ENCODE measurements at regions not wholly inside any gene's neighbourhood (a gene's known extent, or its start where the extent isn't known, plus 50 kb on each side); places are given as distances from the start of the nearest gene placed in this dataset.
"Not testable (repeated sequence)": the region's sequence is repeated elsewhere in the genome, so short reads cannot be mapped to it uniquely, and the experiment has no call there.

- DNase-seq (ENCODE audit: insufficient read length, low spot score) (no peak), FAIRE-seq (no peak)
These were observed 123.2 kb upstream of the RAP2B start for GRCh38 chr3:153038779-153039178.

GRCh38 chr3:153041181-153041580, 120.8 kb upstream of the RAP2B start:
- TF ChIP-seq POLR2A (IDR thresholded peaks at IDR 0.05; ENCODE audit: low read depth, low read length), result no peak
- no peak for TF ChIP-seq POLR2AphosphoS5 (IDR thresholded peaks at IDR 0.05; ENCODE audit: low read depth, low read length)
- no peak for TF ChIP-seq POU2F2 (IDR thresholded peaks at IDR 0.05; ENCODE audit: low read depth, low read length)
- TF ChIP-seq PAX5 (IDR thresholded peaks at IDR 0.05; ENCODE audit: insufficient read depth, low read length, severe bottlenecking), result no peak
- no peak for TF ChIP-seq SPI1 (IDR thresholded peaks at IDR 0.05; ENCODE audit: low read depth, low read length)
- TF ChIP-seq TAF1 (IDR thresholded peaks at IDR 0.05; ENCODE audit: low read depth, low read length), result no peak
- DNase-seq (ENCODE audit: insufficient read length, low spot score) (no peak), FAIRE-seq (peak; percentile 33)

More at GRCh38 chr3:153038779-153039178, 123.2 kb upstream of the RAP2B start:
- TF ChIP-seq SPI1 (IDR thresholded peaks at IDR 0.05; ENCODE audit: low read depth, low read length) (no peak), TAF1 (IDR thresholded peaks at IDR 0.05; ENCODE audit: low read depth, low read length) (no peak), POLR2AphosphoS5 (IDR thresholded peaks at IDR 0.05; ENCODE audit: low read depth, low read length) (no peak), POU2F2 (IDR thresholded peaks at IDR 0.05; ENCODE audit: low read depth, low read length) (no peak), POLR2A (IDR thresholded peaks at IDR 0.05; ENCODE audit: low read depth, low read length) (no peak), PAX5 (IDR thresholded peaks at IDR 0.05; ENCODE audit: insufficient read depth, low read length, severe bottlenecking) (no peak)

GRCh38 chr3:153042088-153042487, 119.9 kb upstream of the RAP2B start:
- TF ChIP-seq TAF1 (IDR thresholded peaks at IDR 0.05; ENCODE audit: low read depth, low read length) (no peak), POU2F2 (IDR thresholded peaks at IDR 0.05; ENCODE audit: low read depth, low read length) (no peak), POLR2A (IDR thresholded peaks at IDR 0.05; ENCODE audit: low read depth, low read length) (no peak), PAX5 (IDR thresholded peaks at IDR 0.05; ENCODE audit: insufficient read depth, low read length, severe bottlenecking) (no peak), POLR2AphosphoS5 (IDR thresholded peaks at IDR 0.05; ENCODE audit: low read depth, low read length) (no peak), SPI1 (IDR thresholded peaks at IDR 0.05; ENCODE audit: low read depth, low read length) (no peak)
- peak; percentile 28 for FAIRE-seq

DNA sequence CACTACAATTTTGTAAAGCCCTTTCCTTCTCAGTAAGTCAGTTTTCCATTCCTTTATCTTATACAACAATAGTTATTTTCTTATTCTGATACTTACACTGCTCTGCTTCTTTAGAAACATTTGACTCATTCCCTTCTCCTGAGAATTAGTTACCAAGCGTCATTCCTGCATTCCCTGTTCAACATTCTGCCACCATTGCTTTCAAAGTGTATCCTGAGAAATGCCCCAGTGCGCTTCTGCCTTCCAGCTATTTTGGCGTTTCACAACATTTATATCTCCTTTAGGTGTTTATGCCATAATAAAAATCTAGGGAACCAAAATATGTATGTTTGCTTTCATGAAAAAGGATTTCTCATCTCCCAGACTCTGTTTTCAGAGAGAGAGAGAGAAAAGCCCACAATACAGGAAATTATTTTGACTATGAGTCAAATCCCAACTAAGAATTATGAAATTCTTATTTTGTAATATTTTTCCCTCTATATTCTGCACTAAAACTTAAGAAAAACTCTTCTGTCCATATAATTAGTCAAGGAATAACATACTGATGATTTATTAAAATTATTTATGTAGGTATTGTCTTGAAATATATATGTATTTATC, 118.2 kb upstream of the RAP2B start:
- no peak for DNase-seq (ENCODE audit: insufficient read length, low spot score)
- no peak for TF ChIP-seq PAX5 (IDR thresholded peaks at IDR 0.05; ENCODE audit: insufficient read depth, low read length, severe bottlenecking)
- TF ChIP-seq POU2F2 (IDR thresholded peaks at IDR 0.05; ENCODE audit: low read depth, low read length), result no peak
- TF ChIP-seq POLR2AphosphoS5 (IDR thresholded peaks at IDR 0.05; ENCODE audit: low read depth, low read length), result no peak
- TF ChIP-seq POLR2A (IDR thresholded peaks at IDR 0.05; ENCODE audit: low read depth, low read length), result no peak
- no peak for TF ChIP-seq SPI1 (IDR thresholded peaks at IDR 0.05; ENCODE audit: low read depth, low read length)
- no peak for TF ChIP-seq TAF1 (IDR thresholded peaks at IDR 0.05; ENCODE audit: low read depth, low read length)
- no peak for FAIRE-seq

More at GRCh38 chr3:153042088-153042487, 119.9 kb upstream of the RAP2B start:
- DNase-seq (ENCODE audit: insufficient read length, low spot score), result no peak

DNA sequence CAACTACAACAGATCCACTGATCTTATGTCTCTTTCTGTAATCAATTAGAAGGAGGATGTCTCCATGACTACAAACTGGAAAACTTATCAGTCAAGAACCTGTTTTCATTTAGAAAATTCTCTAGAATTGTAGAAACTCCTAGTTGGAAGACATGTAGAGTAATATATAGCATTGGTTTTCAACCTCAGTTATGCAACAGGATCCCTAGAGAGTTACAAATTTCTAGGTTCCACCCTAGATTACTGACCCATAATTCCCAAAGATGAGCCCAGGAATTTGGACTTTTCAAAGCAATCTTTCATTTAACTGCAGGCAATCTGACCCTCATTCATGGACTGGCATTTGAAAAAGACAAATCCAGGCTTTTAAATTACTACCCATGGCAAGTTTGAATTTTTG, 116.9 kb upstream of the RAP2B start:
- FAIRE-seq, result no peak
- DNase-seq (ENCODE audit: insufficient read length, low spot score), result no peak
- TF ChIP-seq POLR2A (IDR thresholded peaks at IDR 0.05; ENCODE audit: low read depth, low read length), result no peak
- TF ChIP-seq PAX5 (IDR thresholded peaks at IDR 0.05; ENCODE audit: insufficient read depth, low read length, severe bottlenecking), result no peak
- no peak for TF ChIP-seq POLR2AphosphoS5 (IDR thresholded peaks at IDR 0.05; ENCODE audit: low read depth, low read length)
- TF ChIP-seq SPI1 (IDR thresholded peaks at IDR 0.05; ENCODE audit: low read depth, low read length), result no peak
- no peak for TF ChIP-seq TAF1 (IDR thresholded peaks at IDR 0.05; ENCODE audit: low read depth, low read length)
- TF ChIP-seq POU2F2 (IDR thresholded peaks at IDR 0.05; ENCODE audit: low read depth, low read length), result no peak

GRCh38 chr3:153050978-153051377, 111.0 kb upstream of the RAP2B start:
- FAIRE-seq (no peak), DNase-seq (ENCODE audit: insufficient read length, low spot score) (no peak)
- TF ChIP-seq TAF1 (IDR thresholded peaks at IDR 0.05; ENCODE audit: low read depth, low read length), result no peak
- no peak for TF ChIP-seq PAX5 (IDR thresholded peaks at IDR 0.05; ENCODE audit: insufficient read depth, low read length, severe bottlenecking)
- no peak for TF ChIP-seq POLR2A (IDR thresholded peaks at IDR 0.05; ENCODE audit: low read depth, low read length)
- TF ChIP-seq POLR2AphosphoS5 (IDR thresholded peaks at IDR 0.05; ENCODE audit: low read depth, low read length), result no peak
- TF ChIP-seq POU2F2 (IDR thresholded peaks at IDR 0.05; ENCODE audit: low read depth, low read length), result no peak
- no peak for TF ChIP-seq SPI1 (IDR thresholded peaks at IDR 0.05; ENCODE audit: low read depth, low read length)

DNA sequence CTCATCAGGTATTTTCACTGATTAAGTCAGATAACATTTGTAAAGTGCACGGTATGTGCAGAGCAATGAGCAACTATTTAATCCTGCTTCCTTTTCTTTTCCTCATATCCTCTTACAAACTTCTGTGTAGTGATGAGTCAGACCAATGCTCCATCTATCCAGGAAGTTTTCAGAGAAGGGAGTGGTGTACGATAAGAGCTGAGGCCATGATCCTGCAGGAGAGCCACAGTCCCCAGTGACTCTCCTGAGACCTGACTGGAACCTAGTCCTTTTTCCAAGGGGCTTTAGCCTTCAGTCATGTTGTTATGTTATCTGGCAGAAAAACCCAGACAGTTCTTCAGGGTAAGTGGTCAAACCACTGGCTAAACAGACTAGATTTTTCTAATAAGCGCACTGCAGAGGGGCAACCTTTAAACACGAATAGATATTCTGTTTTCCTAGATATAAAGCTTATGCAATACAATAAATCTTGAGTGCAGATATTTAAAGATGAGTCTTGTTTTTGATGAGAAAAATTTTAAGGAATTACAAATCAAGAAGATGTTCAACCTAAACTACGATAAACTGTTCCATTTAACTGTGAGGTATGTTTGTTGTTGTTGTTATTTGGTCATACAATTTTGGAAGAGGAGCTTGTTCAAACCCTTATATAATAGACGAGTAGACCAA, 110.5 kb upstream of the RAP2B start:
- TF ChIP-seq POLR2AphosphoS5 (IDR thresholded peaks at IDR 0.05; ENCODE audit: low read depth, low read length), result no peak
- no peak for TF ChIP-seq POU2F2 (IDR thresholded peaks at IDR 0.05; ENCODE audit: low read depth, low read length)
- FAIRE-seq, result no peak

GRCh38 chr3:153052096-153052460, 109.9 kb upstream of the RAP2B start:
- DNase-seq (ENCODE audit: insufficient read length, low spot score), result no peak
- FAIRE-seq, result no peak
- TF ChIP-seq TAF1 (IDR thresholded peaks at IDR 0.05; ENCODE audit: low read depth, low read length) (no peak), POLR2AphosphoS5 (IDR thresholded peaks at IDR 0.05; ENCODE audit: low read depth, low read length) (no peak), PAX5 (IDR thresholded peaks at IDR 0.05; ENCODE audit: insufficient read depth, low read length, severe bottlenecking) (no peak), SPI1 (IDR thresholded peaks at IDR 0.05; ENCODE audit: low read depth, low read length) (no peak), POU2F2 (IDR thresholded peaks at IDR 0.05; ENCODE audit: low read depth, low read length) (no peak), POLR2A (IDR thresholded peaks at IDR 0.05; ENCODE audit: low read depth, low read length) (no peak)

More for the DNA sequence above, 110.5 kb upstream of the RAP2B start:
- DNase-seq (ENCODE audit: insufficient read length, low spot score), result no peak

- FAIRE-seq (no peak), DNase-seq (ENCODE audit: insufficient read length, low spot score) (no peak)
- TF ChIP-seq PAX5 (IDR thresholded peaks at IDR 0.05; ENCODE audit: insufficient read depth, low read length, severe bottlenecking) (no peak), POLR2AphosphoS5 (IDR thresholded peaks at IDR 0.05; ENCODE audit: low read depth, low read length) (no peak)
These were observed 106.8 kb upstream of the RAP2B start for GRCh38 chr3:153055217-153055616.

- TF ChIP-seq POU2F2 (IDR thresholded peaks at IDR 0.05; ENCODE audit: low read depth, low read length), result no peak
- no peak for TF ChIP-seq POLR2AphosphoS5 (IDR thresholded peaks at IDR 0.05; ENCODE audit: low read depth, low read length)
- TF ChIP-seq PAX5 (IDR thresholded peaks at IDR 0.05; ENCODE audit: insufficient read depth, low read length, severe bottlenecking), result no peak
- no peak for TF ChIP-seq SPI1 (IDR thresholded peaks at IDR 0.05; ENCODE audit: low read depth, low read length)
- DNase-seq (ENCODE audit: insufficient read length, low spot score) (no peak), FAIRE-seq (no peak)
These were observed 106.2 kb upstream of the RAP2B start for GRCh38 chr3:153055779-153056178.

GRCh38 chr3:153058031-153058688, 103.9 kb upstream of the RAP2B start:
- not testable (repeated sequence) for DNase-seq (ENCODE audit: insufficient read length, low spot score); FAIRE-seq

Measured in GM12891 (cell line).